Stimulated activated CD8-positive, alpha-beta memory T cell treated with anti-CD3 and anti-CD28 coated beads, Interleukin-7, amount 100 ng/mL, for 24 hours (primary cell): ENCODE measurements at regions not wholly inside any gene's neighbourhood (a gene's known extent, or its start where the extent isn't known, plus 50 kb on each side); places are given as distances from the start of the nearest gene placed in this dataset.

Experiments
- DNase-seq: peaks from one replicate; pipeline ENCODE4 v3.0.0-alpha.2; 2020; ENCODE audit warnings: low read depth

GRCh38 chr6:145112711-145113148 is 622.6 kb downstream of the EPM2A start:
- no peak for DNase-seq

GRCh38 chr6:145115638-145116037 is 619.7 kb downstream of the EPM2A start:
- no peak for DNase-seq

GRCh38 chr6:145116591-145117178 is 618.6 kb downstream of the EPM2A start:
- DNase-seq = no peak

GRCh38 chr6:145118224-145118623 is 617.1 kb downstream of the EPM2A start:
- no peak for DNase-seq

GRCh38 chr6:145119081-145119480 is 616.2 kb downstream of the EPM2A start:
- no peak for DNase-seq

GRCh38 chr6:145132709-145133108 is 602.6 kb downstream of the EPM2A start:
- no peak for DNase-seq

GRCh38 chr6:145135702-145136101 is 599.6 kb downstream of the EPM2A start:
- DNase-seq = no peak

- no peak for DNase-seq
Measured at GRCh38 chr6:145137425-145137824, 597.9 kb downstream of the EPM2A start.

- no peak for DNase-seq
Measured at GRCh38 chr6:145138469-145139139, 596.7 kb downstream of the EPM2A start.

GRCh38 chr6:145139140-145139850 is 596.0 kb downstream of the EPM2A start:
- no peak for DNase-seq

- DNase-seq = no peak
Measured at GRCh38 chr6:145139895-145140294, 595.4 kb downstream of the EPM2A start.

GRCh38 chr6:145141572-145141971 is 593.7 kb downstream of the EPM2A start:
- no peak for DNase-seq

- no peak for DNase-seq
Measured at GRCh38 chr6:145142958-145143357, 592.4 kb downstream of the EPM2A start.

- no peak for DNase-seq
Measured at GRCh38 chr6:145143379-145143778, 591.9 kb downstream of the EPM2A start.

- DNase-seq = no peak
Measured at GRCh38 chr6:145147559-145147958, 587.8 kb downstream of the EPM2A start.

GRCh38 chr6:145147981-145148749 is 587.2 kb downstream of the EPM2A start:
- DNase-seq = no peak

- DNase-seq = no peak
Measured at GRCh38 chr6:145148776-145149175, 586.5 kb downstream of the EPM2A start.

- DNase-seq = no peak
Measured at GRCh38 chr6:145151624-145152023, 583.7 kb downstream of the EPM2A start.

GRCh38 chr6:145153495-145153894 is 581.8 kb downstream of the EPM2A start:
- no peak for DNase-seq

GRCh38 chr6:145155411-145155810 is 579.9 kb downstream of the EPM2A start:
- DNase-seq = no peak

- DNase-seq = no peak
Measured at GRCh38 chr6:145155873-145156782, 579.2 kb downstream of the EPM2A start.
